HEK293T (cell line): ENCODE measurements at regions not wholly inside any gene's neighbourhood (a gene's known extent, or its start where the extent isn't known, plus 50 kb on each side); places are given as distances from the start of the nearest gene placed in this dataset.

Source experiments
- ARNT ChIP-seq: fragments of 450-650 bp; IDR thresholded peaks from 2 replicates; pipeline ENCODE4 v1.6.1; 2017; ENCODE audit warnings: mild to moderate bottlenecking
- BHLHE40 ChIP-seq: fragments of 450-650 bp; IDR thresholded peaks from 2 replicates; pipeline ENCODE4 v1.6.1; 2016; ENCODE audit warnings: mild to moderate bottlenecking, moderate library complexity, borderline replicate concordance
- CTBP1 ChIP-seq: fragments of 450-650 bp; IDR thresholded peaks from 2 replicates; pipeline ENCODE4 v1.6.1; 2016; ENCODE audit warnings: borderline replicate concordance
- ELF4 ChIP-seq: fragments of 450-650 bp; IDR thresholded peaks from 2 replicates; pipeline ENCODE4 v1.6.1; 2017; ENCODE audit warnings: antibody characterized with exemption
- FOXA1 ChIP-seq: fragments of 450-650 bp; IDR thresholded peaks from 2 replicates; pipeline ENCODE4 v1.6.1; 2016; ENCODE audit warnings: mild to moderate bottlenecking
- FOXK2 ChIP-seq: fragments of 450-650 bp; IDR thresholded peaks from 2 replicates; pipeline ENCODE4 v1.6.1; 2016; ENCODE audit warnings: mild to moderate bottlenecking
- FOXM1 ChIP-seq: fragments of 450-650 bp; IDR thresholded peaks from 2 replicates; pipeline ENCODE4 v1.6.1; 2017; ENCODE audit warnings: mild to moderate bottlenecking, borderline replicate concordance
- HDGF ChIP-seq: fragments of 450-650 bp; IDR thresholded peaks from 2 replicates; pipeline ENCODE4 v1.6.1; 2017; ENCODE audit warnings: antibody characterized with exemption, borderline replicate concordance
- NFRKB ChIP-seq: fragments of 450-650 bp; IDR thresholded peaks from 2 replicates; pipeline ENCODE4 v1.6.1; 2016; ENCODE audit warnings: mild to moderate bottlenecking, moderate library complexity
- SP1 ChIP-seq: fragments of 450-650 bp; IDR thresholded peaks from 2 replicates; pipeline ENCODE4 v1.6.1; 2017
- SUZ12 ChIP-seq: fragments of 450-650 bp; IDR thresholded peaks from 2 replicates; pipeline ENCODE4 v1.6.1; 2016; ENCODE audit warnings: mild to moderate bottlenecking
- TF ChIP-seq, protein P1 (sequence below): fragments of 450-650 bp; IDR thresholded peaks from 2 replicates; pipeline ENCODE4 v1.6.1; 2016

DNA sequence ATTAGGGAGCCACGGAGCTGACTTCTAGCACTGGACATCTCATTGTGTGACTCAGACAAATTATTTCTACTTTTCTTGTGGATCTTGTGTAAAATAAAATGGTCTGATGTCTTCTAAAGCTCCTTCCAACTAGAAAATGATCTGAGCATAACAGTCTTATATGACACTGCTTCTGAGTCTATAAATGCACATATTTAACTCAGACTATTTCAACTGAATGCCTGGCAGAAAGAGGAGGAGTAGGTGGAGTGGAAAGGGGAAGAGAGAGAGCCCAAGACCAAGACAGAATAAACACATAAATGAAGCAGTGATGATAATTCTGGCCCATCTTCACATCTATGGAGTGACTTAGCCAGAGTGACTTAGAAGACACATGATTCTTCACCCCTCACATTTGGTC, 162.3 kb upstream of the PDZRN3 start:
- TF ChIP-seq ELF4, result no peak
- no peak for TF ChIP-seq FOXA1
- TF ChIP-seq SP1, result no peak
- TF ChIP-seq BHLHE40, result no peak
- no peak for TF ChIP-seq FOXK2
- TF ChIP-seq NFRKB, result no peak
- no peak for TF ChIP-seq FOXM1
- no peak for TF ChIP-seq ARNT
- TF ChIP-seq, protein P1, sequence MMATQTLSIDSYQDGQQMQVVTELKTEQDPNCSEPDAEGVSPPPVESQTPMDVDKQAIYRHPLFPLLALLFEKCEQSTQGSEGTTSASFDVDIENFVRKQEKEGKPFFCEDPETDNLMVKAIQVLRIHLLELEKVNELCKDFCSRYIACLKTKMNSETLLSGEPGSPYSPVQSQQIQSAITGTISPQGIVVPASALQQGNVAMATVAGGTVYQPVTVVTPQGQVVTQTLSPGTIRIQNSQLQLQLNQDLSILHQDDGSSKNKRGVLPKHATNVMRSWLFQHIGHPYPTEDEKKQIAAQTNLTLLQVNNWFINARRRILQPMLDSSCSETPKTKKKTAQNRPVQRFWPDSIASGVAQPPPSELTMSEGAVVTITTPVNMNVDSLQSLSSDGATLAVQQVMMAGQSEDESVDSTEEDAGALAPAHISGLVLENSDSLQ, result no peak
- no peak for TF ChIP-seq CTBP1
- TF ChIP-seq HDGF, result no peak
- no peak for TF ChIP-seq SUZ12
